ENCODE measurements at regions not wholly inside any gene's neighbourhood (a gene's known extent, or its start where the extent isn't known, plus 50 kb on each side); places are given as distances from the start of the nearest gene placed in this dataset.

GRCh38 chr5:8288897-8289516, 420.1 kb downstream of the MTRR start:
- DNase-seq, result no peak
- in situ Hi-C loops (cut with HindIII; ENCODE audit: low pct_ligation_motif_present, low pct_unique_long_range_greater_than_20kb, low sequenced_read_pairs), result no loop called here

DNA sequence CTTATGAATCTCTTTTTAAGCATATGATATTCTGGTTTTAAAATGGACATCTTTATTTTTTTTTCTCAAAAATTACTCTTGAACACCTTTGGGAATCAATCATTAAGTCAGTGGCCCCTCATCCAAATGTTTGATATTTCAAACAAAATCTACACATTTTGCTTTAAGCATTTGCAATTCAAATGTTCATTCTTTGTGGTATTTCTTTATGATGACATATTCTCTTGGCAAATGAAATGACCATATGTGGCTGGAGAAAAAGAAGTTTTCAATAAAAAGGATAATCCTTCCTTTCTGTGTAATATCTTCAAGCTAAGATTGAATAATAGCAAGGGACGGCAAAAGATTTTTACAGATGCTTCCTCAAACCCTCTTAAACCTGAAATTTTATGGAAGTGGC, 420.8 kb downstream of the MTRR start:
- DNase-seq, result no peak
- in situ Hi-C loops (cut with HindIII; ENCODE audit: low pct_ligation_motif_present, low pct_unique_long_range_greater_than_20kb, low sequenced_read_pairs), result no loop called here

DNA sequence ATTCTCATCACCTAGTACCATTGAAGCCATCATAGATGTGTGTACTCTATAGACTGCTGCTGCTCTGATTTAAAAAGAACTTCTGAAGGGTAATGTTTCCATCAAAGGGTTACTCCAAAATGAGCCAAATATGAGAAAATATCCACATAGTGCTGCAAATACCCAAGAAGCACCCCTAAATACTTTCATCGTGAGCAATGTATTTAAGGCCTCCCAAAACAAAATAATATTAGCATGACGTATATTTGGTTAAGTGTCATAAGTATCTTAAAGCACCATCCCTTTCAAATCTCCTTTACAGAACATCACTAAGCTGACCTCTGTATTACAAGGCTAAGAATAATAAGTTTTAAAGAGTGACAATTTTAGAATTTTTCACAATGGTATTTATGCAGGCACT, 421.8 kb downstream of the MTRR start:
- DNase-seq, result no peak
- in situ Hi-C loops (cut with HindIII; ENCODE audit: low pct_ligation_motif_present, low pct_unique_long_range_greater_than_20kb, low sequenced_read_pairs), result no loop called here

GRCh38 chr5:8291641-8292040, 422.7 kb downstream of the MTRR start:
- no peak for DNase-seq
- in situ Hi-C loops (cut with HindIII; ENCODE audit: low pct_ligation_motif_present, low pct_unique_long_range_greater_than_20kb, low sequenced_read_pairs), result no loop called here

DNA sequence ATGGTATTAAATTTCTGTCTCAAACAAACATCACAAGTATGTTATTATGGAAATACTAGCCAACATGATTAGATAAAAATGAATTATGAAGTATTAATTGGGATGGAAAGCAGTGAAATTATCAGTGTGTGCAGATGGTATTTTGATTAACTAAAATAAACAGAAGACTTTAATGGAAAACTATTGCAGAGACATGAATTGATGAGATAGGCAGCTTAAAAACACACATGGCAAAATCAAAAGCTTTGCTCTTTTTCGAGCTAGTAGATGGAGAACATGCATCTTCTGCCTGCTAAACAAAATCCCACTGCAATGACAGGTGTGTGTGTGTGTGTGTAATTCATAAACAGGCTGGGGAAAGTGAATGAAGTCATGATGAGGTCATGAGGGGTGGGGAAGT, 426.2 kb downstream of the MTRR start:
- no peak for DNase-seq
- in situ Hi-C loops (cut with HindIII; ENCODE audit: low pct_ligation_motif_present, low pct_unique_long_range_greater_than_20kb, low sequenced_read_pairs), result no loop called here

DNA sequence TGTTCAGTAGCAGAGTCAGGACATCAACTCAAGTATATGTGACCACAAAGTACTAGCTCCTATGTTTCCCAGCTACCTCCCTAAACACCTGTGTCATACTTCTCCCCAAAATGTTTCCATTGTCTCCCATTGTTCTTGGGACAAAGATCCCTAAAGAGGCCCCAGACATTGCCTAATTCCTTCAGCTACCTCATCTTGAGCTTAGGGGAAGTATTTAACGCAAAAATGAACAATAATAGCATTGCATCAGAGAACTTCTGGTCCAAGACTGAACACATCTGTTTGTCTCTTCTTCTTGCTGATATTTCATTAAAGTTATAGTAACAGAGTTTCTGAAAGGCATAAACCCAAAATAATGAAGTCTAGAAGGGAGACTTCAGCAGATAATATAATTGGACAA, 430.8 kb downstream of the MTRR start:
- DNase-seq, result no peak
- in situ Hi-C loops (cut with HindIII; ENCODE audit: low pct_ligation_motif_present, low pct_unique_long_range_greater_than_20kb, low sequenced_read_pairs), result no loop called here

DNA sequence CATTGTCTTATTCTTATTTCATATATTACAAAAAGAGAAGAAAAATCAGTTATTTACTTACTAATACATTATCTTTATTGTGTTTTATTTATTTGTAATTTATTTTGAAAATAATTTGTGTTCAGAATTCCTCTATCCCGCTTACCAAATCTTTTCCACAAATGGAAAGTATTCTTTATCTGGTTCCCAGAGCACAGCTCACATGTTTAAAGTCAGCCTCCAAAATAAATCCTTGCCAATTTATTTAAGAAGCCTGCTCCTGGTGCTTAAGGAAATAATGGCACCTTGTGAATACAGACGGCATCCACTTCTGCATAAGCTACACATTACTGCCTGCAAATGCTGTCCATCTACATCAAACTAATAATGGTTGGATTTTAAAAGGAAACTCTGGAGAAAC, 435.4 kb downstream of the MTRR start:
- in situ Hi-C loops (cut with HindIII; ENCODE audit: low pct_ligation_motif_present, low pct_unique_long_range_greater_than_20kb, low sequenced_read_pairs), result no loop called here
- no peak for DNase-seq

- in situ Hi-C loops (cut with HindIII; ENCODE audit: low pct_ligation_motif_present, low pct_unique_long_range_greater_than_20kb, low sequenced_read_pairs), result no loop called here
- DNase-seq, result no peak
These were observed 437.4 kb downstream of the MTRR start for GRCh38 chr5:8306288-8306896.

GRCh38 chr5:8314965-8315364, 446.0 kb downstream of the MTRR start:
- DNase-seq, result no peak
- in situ Hi-C loops (cut with HindIII; ENCODE audit: low pct_ligation_motif_present, low pct_unique_long_range_greater_than_20kb, low sequenced_read_pairs), result no loop called here

GRCh38 chr5:8316608-8317280, 447.8 kb downstream of the MTRR start:
- in situ Hi-C loops (cut with HindIII; ENCODE audit: low pct_ligation_motif_present, low pct_unique_long_range_greater_than_20kb, low sequenced_read_pairs), result no loop called here

DNA sequence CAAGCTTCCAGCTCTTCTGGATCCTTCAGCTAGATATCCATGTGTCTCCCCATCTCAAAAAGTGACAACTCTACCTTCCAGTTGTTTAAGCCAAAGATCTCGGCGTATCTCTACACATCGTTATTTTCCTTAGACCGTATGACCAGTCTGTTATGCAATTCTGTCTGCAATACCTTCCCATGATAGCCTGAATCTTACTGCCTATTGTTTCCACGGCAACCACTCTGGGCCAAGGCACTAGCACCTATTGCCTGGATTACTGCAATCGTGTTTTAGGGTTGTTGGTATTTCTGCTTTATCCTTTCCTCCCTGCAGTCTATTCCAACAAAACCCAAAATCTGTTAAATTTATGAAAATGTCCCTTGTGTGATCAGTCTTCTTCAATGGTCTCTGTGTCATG, 448.4 kb downstream of the MTRR start:
- no peak for DNase-seq
- in situ Hi-C loops (cut with HindIII; ENCODE audit: low pct_ligation_motif_present, low pct_unique_long_range_greater_than_20kb, low sequenced_read_pairs), result no loop called here

More at GRCh38 chr5:8316608-8317280, 447.8 kb downstream of the MTRR start:
- no peak for DNase-seq

DNA sequence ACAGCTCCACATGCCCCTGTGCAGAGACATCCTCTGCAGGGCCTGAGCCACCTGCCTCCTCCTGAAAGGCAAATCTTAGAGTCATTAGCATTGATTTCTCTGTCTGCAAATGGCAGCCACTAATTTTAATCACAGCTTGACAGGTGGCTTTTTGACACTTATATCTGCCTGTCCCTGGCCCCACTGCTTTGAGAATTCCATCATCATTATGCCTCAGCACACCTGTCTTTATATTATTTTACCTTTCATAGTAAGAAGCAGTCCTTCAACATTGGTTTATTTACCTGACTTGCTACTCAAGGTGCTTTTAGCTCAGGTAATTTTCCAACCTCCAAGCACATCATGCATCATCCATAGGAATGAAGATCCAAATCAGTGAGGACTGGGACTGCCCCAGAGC, 451.3 kb downstream of the MTRR start:
- DNase-seq, result no peak
- in situ Hi-C loops (cut with HindIII; ENCODE audit: low pct_ligation_motif_present, low pct_unique_long_range_greater_than_20kb, low sequenced_read_pairs), result no loop called here

GRCh38 chr5:8321272-8321671, 452.3 kb downstream of the MTRR start:
- in situ Hi-C loops (cut with HindIII; ENCODE audit: low pct_ligation_motif_present, low pct_unique_long_range_greater_than_20kb, low sequenced_read_pairs), result no loop called here
- DNase-seq, result no peak

GRCh38 chr5:8322484-8322883, 453.5 kb downstream of the MTRR start:
- in situ Hi-C loops (cut with HindIII; ENCODE audit: low pct_ligation_motif_present, low pct_unique_long_range_greater_than_20kb, low sequenced_read_pairs), result no loop called here
- no peak for DNase-seq

GRCh38 chr5:8327016-8327415, 458.1 kb downstream of the MTRR start:
- DNase-seq, result no peak
- in situ Hi-C loops (cut with HindIII; ENCODE audit: low pct_ligation_motif_present, low pct_unique_long_range_greater_than_20kb, low sequenced_read_pairs), result no loop called here

- in situ Hi-C loops (cut with HindIII; ENCODE audit: low pct_ligation_motif_present, low pct_unique_long_range_greater_than_20kb, low sequenced_read_pairs), result no loop called here
These were observed 460.8 kb downstream of the MTRR start for GRCh38 chr5:8329773-8330172.

GRCh38 chr5:8332666-8333445, 463.9 kb downstream of the MTRR start:
- in situ Hi-C loops (cut with HindIII; ENCODE audit: low pct_ligation_motif_present, low pct_unique_long_range_greater_than_20kb, low sequenced_read_pairs), result no loop called here
- DNase-seq, result no peak

More at GRCh38 chr5:8329773-8330172, 460.8 kb downstream of the MTRR start:
- DNase-seq, result no peak

DNA sequence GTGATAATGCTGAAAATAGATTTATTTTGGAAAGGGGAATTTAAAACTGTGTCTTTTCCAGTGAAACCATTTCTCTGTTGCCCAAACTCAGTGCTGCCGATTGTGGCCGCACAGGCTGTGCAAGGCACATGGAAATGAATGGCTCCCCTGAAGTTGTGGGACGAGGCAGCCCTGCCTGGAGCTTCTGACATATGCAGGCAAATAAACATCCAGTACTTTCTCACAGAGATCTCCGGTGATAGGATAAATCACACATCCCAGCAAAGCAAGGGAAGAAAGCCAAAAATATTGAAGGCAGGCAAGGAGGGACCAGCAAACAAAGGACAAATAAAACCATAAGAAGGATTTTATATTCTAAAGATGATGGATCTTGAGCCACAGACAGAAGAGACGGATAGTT, 464.5 kb downstream of the MTRR start:
- DNase-seq, result no peak
- in situ Hi-C loops (cut with HindIII; ENCODE audit: low pct_ligation_motif_present, low pct_unique_long_range_greater_than_20kb, low sequenced_read_pairs), result no loop called here

- in situ Hi-C loops (cut with HindIII; ENCODE audit: low pct_ligation_motif_present, low pct_unique_long_range_greater_than_20kb, low sequenced_read_pairs), result no loop called here
- DNase-seq, result no peak
These were observed 465.0 kb downstream of the MTRR start for GRCh38 chr5:8333977-8334376.

Data from ACHN (cell line).